ENCODE measurements at regions not wholly inside any gene's neighbourhood (a gene's known extent, or its start where the extent isn't known, plus 50 kb on each side); places are given as distances from the start of the nearest gene placed in this dataset.

DNA sequence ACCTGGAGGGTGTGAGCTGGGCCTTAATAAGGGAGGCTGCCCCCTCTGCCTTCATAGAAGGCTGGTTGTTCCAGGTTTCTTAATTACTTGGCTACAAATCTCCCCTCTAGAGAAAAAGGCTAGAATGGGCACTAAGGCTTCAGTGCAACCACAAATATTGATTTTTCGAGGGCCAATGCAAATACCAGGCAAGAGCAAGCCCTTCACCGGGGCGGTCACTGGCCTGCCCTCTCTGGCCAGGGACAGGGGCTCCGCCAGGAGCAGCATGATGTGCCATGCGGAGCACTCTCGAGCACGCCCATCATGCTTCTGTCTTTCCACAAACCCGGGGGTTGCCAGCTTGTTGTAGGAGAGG lies 127.8 kb upstream of the SPACA7 start:
- Histone ChIP-seq H3K27me3 (peaks cover 81% of the 10 kb centered on the region), H3K4me1 (no peaks in the 10 kb centered on the region), H3K36me3 (no peaks in the 10 kb centered on the region), H3K9me3 (no peaks in the 10 kb centered on the region), H3K4me3 (ENCODE audit: low read depth, low read length) (no peak overlapping the region)
- DNase-seq, result no peak
- TF ChIP-seq, protein P1, sequence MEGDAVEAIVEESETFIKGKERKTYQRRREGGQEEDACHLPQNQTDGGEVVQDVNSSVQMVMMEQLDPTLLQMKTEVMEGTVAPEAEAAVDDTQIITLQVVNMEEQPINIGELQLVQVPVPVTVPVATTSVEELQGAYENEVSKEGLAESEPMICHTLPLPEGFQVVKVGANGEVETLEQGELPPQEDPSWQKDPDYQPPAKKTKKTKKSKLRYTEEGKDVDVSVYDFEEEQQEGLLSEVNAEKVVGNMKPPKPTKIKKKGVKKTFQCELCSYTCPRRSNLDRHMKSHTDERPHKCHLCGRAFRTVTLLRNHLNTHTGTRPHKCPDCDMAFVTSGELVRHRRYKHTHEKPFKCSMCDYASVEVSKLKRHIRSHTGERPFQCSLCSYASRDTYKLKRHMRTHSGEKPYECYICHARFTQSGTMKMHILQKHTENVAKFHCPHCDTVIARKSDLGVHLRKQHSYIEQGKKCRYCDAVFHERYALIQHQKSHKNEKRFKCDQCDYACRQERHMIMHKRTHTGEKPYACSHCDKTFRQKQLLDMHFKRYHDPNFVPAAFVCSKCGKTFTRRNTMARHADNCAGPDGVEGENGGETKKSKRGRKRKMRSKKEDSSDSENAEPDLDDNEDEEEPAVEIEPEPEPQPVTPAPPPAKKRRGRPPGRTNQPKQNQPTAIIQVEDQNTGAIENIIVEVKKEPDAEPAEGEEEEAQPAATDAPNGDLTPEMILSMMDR (IDR thresholded peaks at IDR 0.05; ENCODE audit: low read depth, low read length), result no peak

DNA sequence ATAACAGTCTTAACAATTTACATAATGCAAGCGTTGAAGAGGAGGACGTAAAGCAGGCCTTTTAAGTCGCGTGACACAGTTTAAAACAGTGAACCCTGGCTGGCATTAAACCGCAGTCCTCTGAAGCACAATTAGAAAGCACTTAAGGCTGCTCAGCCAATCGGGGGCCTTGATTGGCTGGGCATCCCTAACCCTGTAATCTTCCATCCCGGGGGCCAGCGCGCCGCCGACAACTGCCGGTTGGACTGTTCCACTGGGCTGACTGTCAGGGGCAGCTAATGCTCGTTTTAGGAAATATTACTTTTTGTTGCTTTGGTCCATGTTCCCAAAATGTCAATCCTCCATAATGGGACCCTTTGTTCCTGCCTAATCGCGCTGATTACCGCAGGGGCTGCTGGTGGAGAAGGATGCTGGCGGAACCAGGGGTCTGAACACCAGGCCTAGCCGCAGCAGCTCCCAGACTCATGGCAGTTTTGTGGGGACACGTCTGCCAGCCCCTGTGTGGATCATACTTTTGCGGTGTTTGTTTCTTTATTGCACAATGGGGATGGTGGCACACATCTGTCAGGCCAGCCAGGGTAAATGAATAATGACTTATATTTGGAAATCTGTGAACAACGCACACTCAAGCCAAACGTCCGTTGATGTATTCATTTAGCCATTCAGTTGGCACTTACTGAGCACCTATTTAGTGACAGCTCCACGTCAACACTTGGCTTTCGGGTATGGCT lies 127.1 kb upstream of the SPACA7 start:
- Histone ChIP-seq H3K9me3 (no peaks in the 10 kb centered on the region), H3K4me1 (no peaks in the 10 kb centered on the region), H3K36me3 (no peaks in the 10 kb centered on the region), H3K4me3 (ENCODE audit: low read depth, low read length) (no peak overlapping the region), H3K27me3 (peaks cover 81% of the 10 kb centered on the region)
- DNase-seq, result no peak
- TF ChIP-seq, protein P1 (IDR thresholded peaks at IDR 0.05; ENCODE audit: low read depth, low read length), result no peak

DNA sequence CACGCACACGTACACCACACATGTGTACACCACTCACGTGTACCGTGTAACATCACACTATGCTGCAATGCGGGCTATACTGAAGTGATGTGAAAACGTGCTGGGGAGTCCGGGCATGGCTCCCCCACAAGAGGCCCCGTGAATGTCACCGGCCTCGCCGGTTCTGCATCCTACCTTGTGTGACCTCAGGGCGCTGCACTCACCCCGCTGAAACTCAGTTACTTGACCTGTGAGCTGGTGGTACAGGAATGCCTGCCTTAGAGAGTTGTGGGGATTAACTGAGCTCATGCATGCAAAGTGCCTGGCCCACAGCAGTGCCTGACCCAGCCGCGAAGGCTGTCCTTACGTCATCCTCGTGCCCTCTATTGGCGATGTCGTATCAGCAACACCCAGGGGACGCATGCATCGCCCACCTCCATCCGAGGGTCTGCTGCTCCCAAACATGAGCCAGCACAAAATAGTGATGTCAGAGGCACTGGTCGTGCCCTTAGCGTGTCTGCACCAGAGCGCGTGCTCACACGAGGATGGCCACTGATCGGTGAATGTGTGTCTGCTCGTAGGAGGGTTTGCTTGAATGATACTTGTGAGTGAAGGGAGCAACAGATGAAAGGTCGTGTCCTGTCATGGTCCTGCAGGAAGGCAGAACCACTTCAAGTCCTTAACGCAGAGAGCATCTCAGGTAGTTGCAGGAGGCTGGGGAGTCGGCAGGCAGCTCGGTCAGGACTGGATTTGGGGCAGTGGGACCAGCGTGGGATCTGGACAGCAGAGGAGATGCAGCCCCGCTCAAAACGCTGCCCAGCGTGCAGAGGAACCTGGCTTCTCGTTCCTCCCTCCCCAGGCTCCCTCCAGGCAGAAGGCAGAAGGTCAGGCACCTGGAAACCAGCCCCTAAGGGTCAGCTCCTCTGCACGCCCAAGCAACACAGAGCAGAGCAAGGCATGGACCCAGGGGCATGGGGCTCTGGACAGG lies 126.2 kb upstream of the SPACA7 start:
- Histone ChIP-seq H3K4me1 (no peaks in the 10 kb centered on the region), H3K4me3 (ENCODE audit: low read depth, low read length) (no peak overlapping the region), H3K27me3 (peaks cover 78% of the 10 kb centered on the region), H3K9me3 (no peaks in the 10 kb centered on the region), H3K36me3 (no peaks in the 10 kb centered on the region)
- DNase-seq, result no peak
- TF ChIP-seq, protein P1 (IDR thresholded peaks at IDR 0.05; ENCODE audit: low read depth, low read length), result no peak

GRCh38 chr13:112250788-112251445 lies 125.2 kb upstream of the SPACA7 start:
- H3K9me3 ChIP-seq, result no peaks in the 10 kb centered on the region
- peaks cover 81% of the 10 kb centered on the region for H3K27me3 ChIP-seq
- no peak overlapping the region for H3K4me3 ChIP-seq (ENCODE audit: low read depth, low read length)
- H3K4me1 ChIP-seq, result no peaks in the 10 kb centered on the region
- TF ChIP-seq, protein P1 (IDR thresholded peaks at IDR 0.05; ENCODE audit: low read depth, low read length), result no peak
- no peaks in the 10 kb centered on the region for H3K36me3 ChIP-seq
- no peak for DNase-seq

GRCh38 chr13:112251930-112252585 lies 124.1 kb upstream of the SPACA7 start:
- no peak overlapping the region for H3K4me3 ChIP-seq (ENCODE audit: low read depth, low read length)
- H3K36me3 ChIP-seq, result no peaks in the 10 kb centered on the region
- H3K9me3 ChIP-seq, result no peaks in the 10 kb centered on the region
- peaks cover 87% of the 10 kb centered on the region for H3K27me3 ChIP-seq
- TF ChIP-seq, protein P1 (IDR thresholded peaks at IDR 0.05; ENCODE audit: low read depth, low read length), result no peak
- DNase-seq, result no peak
- H3K4me1 ChIP-seq, result no peaks in the 10 kb centered on the region
